ENCODE measurements at regions not wholly inside any gene's neighbourhood (a gene's known extent, or its start where the extent isn't known, plus 50 kb on each side); places are given as distances from the start of the nearest gene placed in this dataset.

- TF ChIP-seq ZNF274 (IDR thresholded peaks at IDR 0.05; ENCODE audit: low read depth, low read length) = no peak
- no peak for TF ChIP-seq YY1 (IDR thresholded peaks at IDR 0.05; ENCODE audit: insufficient read depth, insufficient read length)
These were observed 86.0 kb upstream of the GALNT15 start for GRCh38 chr3:16088496-16088895.
